AG09309 (cell line): ENCODE measurements at regions not wholly inside any gene's neighbourhood (a gene's known extent, or its start where the extent isn't known, plus 50 kb on each side); places are given as distances from the start of the nearest gene placed in this dataset.

ENCODE experiments used
- DNase-seq: peaks from one replicate; pipeline ENCODE4 v3.0.0-alpha.2; 2010; ENCODE audit warnings: low read depth
- H3K4me3 ChIP-seq: 2 replicates; pipeline ENCODE4 v1.5.1; 2011; ENCODE audit warnings: mild to moderate bottlenecking, low read depth, low read length, moderate library complexity; ENCODE audit not compliant: control insufficient read depth
- TF ChIP-seq, protein P1 (sequence below): IDR thresholded peaks from 2 replicates; pipeline ENCODE4 v1.5.1; 2011; ENCODE audit warnings: mild to moderate bottlenecking, low read depth, low read length, inconsistent platforms; ENCODE audit not compliant: insufficient read depth, control insufficient read depth; ENCODE audit errors: missing control alignments

DNA sequence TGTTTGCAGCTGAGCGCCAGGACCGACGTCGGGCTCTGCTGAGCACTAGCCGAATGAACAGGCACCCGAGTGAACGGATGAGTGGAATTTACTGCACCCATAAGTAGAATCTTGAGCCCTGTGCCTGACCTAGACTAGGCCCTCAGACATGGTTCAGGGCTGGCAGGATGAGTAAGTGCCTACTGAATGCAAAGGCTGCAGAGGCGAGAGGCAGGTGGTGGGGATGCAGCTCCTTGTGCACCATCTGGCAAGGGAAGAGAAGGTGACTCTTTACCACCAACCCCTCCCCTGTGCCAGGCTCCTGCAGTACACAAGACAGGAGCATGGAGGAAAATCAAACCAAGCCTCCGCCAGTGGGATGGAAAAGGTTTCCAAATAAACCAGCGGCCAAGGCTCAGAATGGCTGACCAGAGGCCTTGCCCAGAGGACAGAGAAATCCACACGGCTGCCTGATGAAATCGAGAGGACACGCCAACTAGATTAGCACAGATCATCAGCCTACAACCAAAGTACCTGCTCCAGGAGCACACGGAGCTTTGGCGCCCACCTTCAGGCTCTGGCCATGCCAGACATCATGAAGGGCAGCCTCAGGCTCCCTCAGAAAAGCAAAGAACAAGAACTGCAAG lies 141.7 kb upstream of the IQSEC1 start:
- DNase-seq = no peak
- TF ChIP-seq, protein P1, sequence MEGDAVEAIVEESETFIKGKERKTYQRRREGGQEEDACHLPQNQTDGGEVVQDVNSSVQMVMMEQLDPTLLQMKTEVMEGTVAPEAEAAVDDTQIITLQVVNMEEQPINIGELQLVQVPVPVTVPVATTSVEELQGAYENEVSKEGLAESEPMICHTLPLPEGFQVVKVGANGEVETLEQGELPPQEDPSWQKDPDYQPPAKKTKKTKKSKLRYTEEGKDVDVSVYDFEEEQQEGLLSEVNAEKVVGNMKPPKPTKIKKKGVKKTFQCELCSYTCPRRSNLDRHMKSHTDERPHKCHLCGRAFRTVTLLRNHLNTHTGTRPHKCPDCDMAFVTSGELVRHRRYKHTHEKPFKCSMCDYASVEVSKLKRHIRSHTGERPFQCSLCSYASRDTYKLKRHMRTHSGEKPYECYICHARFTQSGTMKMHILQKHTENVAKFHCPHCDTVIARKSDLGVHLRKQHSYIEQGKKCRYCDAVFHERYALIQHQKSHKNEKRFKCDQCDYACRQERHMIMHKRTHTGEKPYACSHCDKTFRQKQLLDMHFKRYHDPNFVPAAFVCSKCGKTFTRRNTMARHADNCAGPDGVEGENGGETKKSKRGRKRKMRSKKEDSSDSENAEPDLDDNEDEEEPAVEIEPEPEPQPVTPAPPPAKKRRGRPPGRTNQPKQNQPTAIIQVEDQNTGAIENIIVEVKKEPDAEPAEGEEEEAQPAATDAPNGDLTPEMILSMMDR = no peak
- H3K4me3 ChIP-seq = no peak overlapping the region

DNA sequence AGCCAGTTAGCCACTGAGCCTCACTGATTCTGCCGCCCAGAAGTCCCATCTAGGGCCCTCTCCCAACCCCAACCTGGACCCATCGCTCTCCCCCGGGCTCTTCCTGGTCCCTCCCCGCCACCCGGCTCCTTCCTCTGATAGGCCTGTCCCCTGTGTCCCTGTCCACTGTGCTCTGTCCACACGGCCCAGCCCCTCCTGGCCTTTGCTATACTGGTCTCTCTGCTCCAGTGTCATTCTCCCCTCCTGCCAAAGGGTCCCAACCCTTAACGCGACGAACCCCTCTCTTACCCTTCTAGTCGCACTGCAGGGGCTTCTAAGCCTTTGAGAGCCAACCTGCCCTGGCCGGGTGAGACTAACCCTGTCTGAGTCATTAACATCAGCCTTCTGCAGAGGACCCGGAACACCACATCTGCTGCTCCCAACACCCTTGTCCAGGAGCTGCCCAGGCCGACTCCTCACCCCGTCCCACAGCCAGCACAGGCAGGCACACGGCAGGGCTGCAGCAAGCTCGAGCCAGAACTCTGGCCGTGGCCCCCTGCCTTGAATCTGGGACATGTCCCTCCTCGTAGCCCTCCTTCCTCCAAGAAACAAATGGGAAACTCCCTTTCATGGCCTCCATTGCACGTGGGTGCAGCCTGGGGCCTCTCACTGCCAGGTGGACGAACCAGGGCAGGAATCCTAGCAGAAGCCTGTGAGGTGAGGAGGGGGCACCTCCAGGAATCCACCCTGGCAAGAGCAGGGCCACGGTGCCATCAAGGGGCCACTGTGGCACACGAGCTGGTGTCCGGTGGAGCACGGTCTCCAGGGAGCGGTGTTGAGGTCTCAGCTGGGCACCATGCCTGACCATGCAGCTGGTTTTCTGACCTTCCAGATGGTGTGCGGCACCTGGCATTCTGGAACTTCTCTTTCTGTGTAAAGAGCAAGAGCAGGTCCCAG lies 140.9 kb upstream of the IQSEC1 start:
- TF ChIP-seq, protein P1 = no peak
- no peak overlapping the region for H3K4me3 ChIP-seq
- DNase-seq = no peak

DNA sequence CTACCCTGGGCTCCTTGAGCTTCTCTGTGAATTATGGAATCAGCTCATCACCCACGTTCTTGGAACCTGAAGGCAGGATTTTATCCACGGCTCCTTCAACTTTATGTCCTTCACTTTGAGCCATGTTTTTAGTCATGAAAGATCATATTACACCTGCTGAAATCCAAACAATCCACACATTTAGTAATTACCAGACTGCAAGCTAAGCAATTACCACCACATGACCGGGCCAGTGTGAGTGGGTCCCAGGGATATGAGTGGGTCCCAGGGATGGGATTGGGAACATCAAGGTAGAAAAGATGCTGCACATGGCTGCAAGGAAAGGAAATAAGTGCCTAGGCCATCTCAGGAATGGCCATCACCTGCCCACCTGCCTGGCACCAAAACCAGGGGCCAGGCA lies 140.3 kb upstream of the IQSEC1 start:
- TF ChIP-seq, protein P1 = no peak
- DNase-seq = no peak
- H3K4me3 ChIP-seq = no peak overlapping the region

DNA sequence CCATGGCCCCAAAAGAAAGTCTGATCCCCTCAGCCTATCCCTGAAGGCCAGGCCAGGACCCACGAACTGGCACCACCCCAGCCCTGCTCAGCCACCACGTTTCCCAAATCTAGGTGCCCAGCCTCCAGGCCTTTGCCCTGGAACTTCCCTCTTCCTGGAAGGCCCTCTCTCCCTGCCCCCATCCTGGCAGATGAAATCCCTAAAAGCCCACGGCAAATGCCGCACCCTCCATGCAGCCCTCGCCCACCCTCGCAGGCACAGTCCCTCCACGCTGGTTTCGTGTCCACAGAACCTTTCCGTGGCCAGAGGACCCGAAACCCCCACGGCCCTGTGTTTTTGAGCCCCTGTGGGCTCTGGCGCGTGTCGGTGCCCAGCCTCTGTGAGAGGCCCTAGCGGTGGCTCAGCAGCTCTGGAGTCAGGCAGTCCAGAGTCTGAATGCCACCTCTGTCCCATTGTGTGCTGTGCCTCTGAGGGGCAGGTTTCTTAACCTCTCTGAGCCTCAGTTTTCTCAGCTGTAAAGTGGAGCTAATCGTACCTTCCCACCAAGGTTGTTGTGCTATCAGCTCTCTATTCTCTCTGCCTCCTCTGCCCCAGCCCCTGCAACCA lies 138.5 kb upstream of the IQSEC1 start:
- TF ChIP-seq, protein P1 = no peak
- DNase-seq = no peak

DNA sequence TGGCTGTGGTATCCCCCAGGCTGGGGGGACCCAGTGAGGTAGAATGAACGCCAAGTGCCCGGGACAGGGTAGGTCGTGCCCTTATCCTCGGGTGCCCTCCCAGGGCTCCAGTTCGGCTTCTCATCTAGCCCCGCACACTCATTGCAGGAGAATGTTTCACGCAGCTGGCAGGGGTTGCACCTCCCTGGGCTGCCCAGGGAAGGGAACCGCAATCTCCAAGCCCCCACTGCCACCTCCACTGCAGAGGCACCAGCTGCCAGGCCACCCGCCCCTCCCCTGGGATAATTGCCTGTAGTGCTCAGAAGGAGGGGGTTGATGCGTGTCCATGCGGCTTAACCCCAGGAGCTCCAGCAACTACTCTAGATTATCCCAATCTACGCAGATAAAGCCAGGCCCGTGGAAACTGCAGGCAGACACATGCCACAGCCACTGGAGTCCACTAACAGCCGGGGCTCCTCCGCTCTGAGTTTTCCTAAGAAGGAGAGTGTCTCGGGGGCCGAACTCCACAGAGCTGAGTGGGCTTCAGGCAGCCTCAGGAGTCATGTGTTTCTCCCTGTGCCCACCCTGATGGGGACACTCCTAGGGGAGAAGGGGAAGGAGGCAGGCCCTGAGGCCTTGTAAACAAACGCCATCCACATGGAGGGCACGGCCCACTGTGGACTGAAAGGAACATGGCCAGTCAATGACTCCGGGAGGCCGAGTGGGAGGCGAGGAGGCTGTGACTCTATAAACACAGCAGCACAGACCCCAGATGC lies 137.2 kb upstream of the IQSEC1 start:
- no peak for DNase-seq
- H3K4me3 ChIP-seq = no peak overlapping the region
- TF ChIP-seq, protein P1 = no peak

More for the DNA sequence above, 138.5 kb upstream of the IQSEC1 start:
- no peak overlapping the region for H3K4me3 ChIP-seq

DNA sequence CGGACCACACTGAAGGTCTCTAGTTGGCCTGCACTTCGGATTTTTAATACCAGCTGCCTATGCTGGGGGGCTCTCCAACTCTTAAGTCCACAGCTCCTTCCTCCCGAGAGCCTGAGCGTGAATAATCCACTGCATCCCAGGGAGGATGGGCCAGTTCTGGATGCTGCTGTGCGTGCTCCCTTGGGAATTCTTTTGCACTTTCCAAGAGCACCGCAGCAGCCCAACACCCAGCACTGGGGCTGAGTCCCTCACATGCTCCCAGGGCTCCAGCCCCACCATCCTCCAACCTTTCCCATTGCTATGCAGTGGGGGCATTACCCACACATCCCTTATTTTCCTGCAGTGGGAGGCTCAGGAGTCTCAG lies 136.4 kb upstream of the IQSEC1 start:
- no peak overlapping the region for H3K4me3 ChIP-seq
- no peak for DNase-seq
- TF ChIP-seq, protein P1 = no peak
